ENCODE measurements at regions not wholly inside any gene's neighbourhood (a gene's known extent, or its start where the extent isn't known, plus 50 kb on each side); places are given as distances from the start of the nearest gene placed in this dataset.

GRCh38 chr6:121839896-121840295, 404.4 kb downstream of the GJA1 start:
- TF ChIP-seq POLR2AphosphoS5 (IDR thresholded peaks at IDR 0.05; ENCODE audit: low read depth, low read length) (no peak), POU2F2 (IDR thresholded peaks at IDR 0.05; ENCODE audit: low read depth, low read length) (no peak), POLR2A (IDR thresholded peaks at IDR 0.05; ENCODE audit: low read depth, low read length) (no peak)
